IMR-90 (cell line): ENCODE measurements at regions not wholly inside any gene's neighbourhood (a gene's known extent, or its start where the extent isn't known, plus 50 kb on each side); places are given as distances from the start of the nearest gene placed in this dataset.

Source experiments
- ATAC-seq: fragments of 200-7000 bp; cut with Tn5 transposase; 2 replicates; pipeline ENCODE4 v1.9.1; 2020; ENCODE audit warnings: low read depth, mild to moderate bottlenecking, moderate library complexity
- BruUV-seq: library from RNA; stranded (reverse); fragments of 400-500 nt; replicated peaks from 2 replicates; lab custom pipeline; 2021; lab: Mats Ljungman, UMichigan
- CTCF ChIA-PET: fragments of 300-600 bp; formaldehyde crosslinking; extraction: SDS; loops from one replicate; lab custom pipeline; 2021; ENCODE audit warnings: antibody characterized with exemption; lab: Yijun Ruan, JAX
- POLR2A ChIA-PET: fragments of 300-600 bp; sonication (Branson Sonifier 250); formaldehyde crosslinking; loops from one replicate; lab custom pipeline; 2022; ENCODE audit warnings: antibody characterized with exemption; ENCODE audit not compliant: unreplicated experiment; lab: Charles Lee
- DNase-seq: peaks from one replicate; pipeline ENCODE4 v3.0.0; 2013
- H2AFZ ChIP-seq: replicated peaks from 2 replicates; pipeline ENCODE3; 2013; ENCODE audit warnings: low read length, mild to moderate bottlenecking; ENCODE audit not compliant: poor library complexity
- H2AK5ac ChIP-seq: 2 replicates; pipeline ENCODE4 v1.6.1; 2013; ENCODE audit warnings: low read depth, low read length, inconsistent platforms
- H2AK9ac ChIP-seq: replicated peaks from 2 replicates; pipeline ENCODE3; 2013; ENCODE audit warnings: mild to moderate bottlenecking, low read depth, low read length, moderate library complexity; ENCODE audit not compliant: poor library complexity
- H2BK120ac ChIP-seq: 2 replicates; pipeline ENCODE4 v1.6.1; 2013; ENCODE audit warnings: low read depth, low read length, inconsistent platforms
- H2BK15ac ChIP-seq: 3 replicates; pipeline ENCODE4 v1.6.1; 2013; ENCODE audit warnings: low read depth, low read length, inconsistent platforms
- H2BK20ac ChIP-seq: 2 replicates; pipeline ENCODE4 v1.6.1; 2013; ENCODE audit warnings: low read depth, mild to moderate bottlenecking, inconsistent platforms, low read length, moderate library complexity
- H2BK5ac ChIP-seq: 2 replicates; pipeline ENCODE4 v1.6.1; 2013; ENCODE audit warnings: mild to moderate bottlenecking, low read depth, low read length, inconsistent platforms; ENCODE audit not compliant: poor library complexity, severe bottlenecking
- H3K14ac ChIP-seq: replicated peaks from 2 replicates; pipeline ENCODE4 v1.6.1; 2013; ENCODE audit warnings: low read depth, low read length, inconsistent platforms
- H3K18ac ChIP-seq: 2 replicates; pipeline ENCODE4 v1.6.1; 2013; ENCODE audit warnings: low read depth, low read length, control low read depth
- H3K23ac ChIP-seq: 2 replicates; pipeline ENCODE4 v1.6.1; 2013; ENCODE audit warnings: low read depth, low read length, inconsistent platforms
- H3K27ac ChIP-seq: 2 replicates; pipeline ENCODE4 v1.5.1; 2013; ENCODE audit warnings: mild to moderate bottlenecking, control low read depth, low read length; ENCODE audit not compliant: insufficient read depth
- H3K27me3 ChIP-seq: 2 replicates; pipeline ENCODE4 v1.6.1; 2013; ENCODE audit warnings: low read length; ENCODE audit not compliant: control insufficient read depth, insufficient read depth
- H3K36me3 ChIP-seq: 2 replicates; pipeline ENCODE4 v1.6.1; 2013; ENCODE audit warnings: low read length, mixed read lengths; ENCODE audit not compliant: control insufficient read depth, insufficient read depth
- H3K4ac ChIP-seq: 2 replicates; pipeline ENCODE4 v1.6.1; 2013; ENCODE audit warnings: low read depth, low read length, inconsistent platforms
- H3K4me1 ChIP-seq: 2 replicates; pipeline ENCODE4 v1.6.1; 2013; ENCODE audit warnings: low read length, mixed read lengths; ENCODE audit not compliant: control insufficient read depth, insufficient read depth
- H3K4me2 ChIP-seq: 2 replicates; pipeline ENCODE4 v1.6.1; 2013; ENCODE audit warnings: low read depth, mild to moderate bottlenecking, control low read depth, low read length, moderate library complexity
- H3K4me3 ChIP-seq: 2 replicates; pipeline ENCODE4 v1.5.1; 2013; ENCODE audit warnings: low read depth, mild to moderate bottlenecking, control low read depth, low read length, moderate library complexity; ENCODE audit not compliant: insufficient read depth
- H3K56ac ChIP-seq: 2 replicates; pipeline ENCODE4 v1.6.1; 2013; ENCODE audit warnings: low read length, inconsistent platforms; ENCODE audit not compliant: insufficient read depth; ENCODE audit errors: extremely low read depth
- H3K79me1 ChIP-seq, 2 experiments: 2 replicates each; pipeline ENCODE4 v1.6.1; 2013; ENCODE audit warnings: low read length in 2 of 2, inconsistent platforms in 1 of 2, low read depth in 1 of 2
- H3K9ac ChIP-seq: 2 replicates; pipeline ENCODE4 v1.6.1; 2013; ENCODE audit warnings: low read depth, low read length, control low read depth
- H3K9me1 ChIP-seq: 2 replicates; pipeline ENCODE4 v1.6.1; 2013; ENCODE audit warnings: low read length, inconsistent platforms; ENCODE audit not compliant: insufficient read depth
- H3K9me3 ChIP-seq: 2 replicates; pipeline ENCODE4 v1.6.1; 2013; ENCODE audit warnings: low read length; ENCODE audit not compliant: control insufficient read depth, insufficient read depth
- H4K20me1 ChIP-seq: 2 replicates; pipeline ENCODE4 v1.6.1; 2013; ENCODE audit warnings: low read length, inconsistent platforms; ENCODE audit not compliant: insufficient read depth
- H4K5ac ChIP-seq: 2 replicates; pipeline ENCODE4 v1.6.1; 2013; ENCODE audit warnings: mild to moderate bottlenecking, low read depth, low read length, control low read depth
- H4K8ac ChIP-seq, 2 experiments: 2 replicates each; pipeline ENCODE4 v1.6.1; 2013; ENCODE audit warnings: low read depth in 2 of 2, low read length in 2 of 2, control low read depth in 1 of 2, inconsistent platforms in 1 of 2
- H4K91ac ChIP-seq: 2 replicates; pipeline ENCODE4 v1.6.1; 2013; ENCODE audit warnings: low read depth, low read length, inconsistent platforms; ENCODE audit not compliant: insufficient read depth
- BHLHE40 ChIP-seq: fragments of 150-350 bp; IDR thresholded peaks from 2 replicates; pipeline ENCODE4 v1.6.1; 2016; ENCODE audit warnings: mild to moderate bottlenecking, low read depth, low read length
- CEBPB ChIP-seq: IDR thresholded peaks from 2 replicates; pipeline ENCODE4 v1.6.1; 2012; ENCODE audit warnings: low read depth, low read length, improper control_type of control experiment
- CHD1 ChIP-seq: IDR thresholded peaks from 2 replicates; pipeline ENCODE4 v1.6.1; 2012; ENCODE audit warnings: low read depth, low read length, improper control_type of control experiment
- FOS ChIP-seq: fragments of 150-350 bp; IDR thresholded peaks from 2 replicates; pipeline ENCODE4 v1.6.1; 2016; ENCODE audit warnings: low read depth, low read length
- MAFK ChIP-seq: IDR thresholded peaks from 2 replicates; pipeline ENCODE4 v1.6.1; 2012; ENCODE audit warnings: low read depth, low read length, improper control_type of control experiment
- MAZ ChIP-seq: IDR thresholded peaks from 2 replicates; pipeline ENCODE4 v1.6.1; 2012; ENCODE audit warnings: low read depth, mild to moderate bottlenecking, low read length, improper control_type of control experiment, moderate library complexity, borderline replicate concordance
- MXI1 ChIP-seq: IDR thresholded peaks from 2 replicates; pipeline ENCODE4 v1.6.1; 2012; ENCODE audit warnings: low read depth, mild to moderate bottlenecking, low read length, moderate library complexity, borderline replicate concordance
- NFE2L2 ChIP-seq: fragments of 150-350 bp; IDR thresholded peaks from 2 replicates; pipeline ENCODE4 v1.6.1; 2016; ENCODE audit warnings: low read depth, mild to moderate bottlenecking, low read length
- POLR2A ChIP-seq: IDR thresholded peaks from 2 replicates; pipeline ENCODE4 v1.6.1; 2012; ENCODE audit warnings: mild to moderate bottlenecking, low read depth, low read length
- RAD21 ChIP-seq: IDR thresholded peaks from 2 replicates; pipeline ENCODE4 v1.6.1; 2012; ENCODE audit warnings: low read length, improper control_type of control experiment
- RCOR1 ChIP-seq: IDR thresholded peaks from 2 replicates; pipeline ENCODE4 v1.6.1; 2012; ENCODE audit warnings: mild to moderate bottlenecking, low read length, improper control_type of control experiment; ENCODE audit not compliant: insufficient replicate concordance
- RFX5 ChIP-seq: IDR thresholded peaks from 2 replicates; pipeline ENCODE4 v1.8.0; 2012; ENCODE audit warnings: low read depth, mild to moderate bottlenecking, low read length, moderate library complexity
- SMC3 ChIP-seq: fragments of 150-350 bp; IDR thresholded peaks from 2 replicates; pipeline ENCODE4 v1.6.1; 2016; ENCODE audit warnings: low read depth, mild to moderate bottlenecking, antibody characterized with exemption, low read length, moderate library complexity
- WGBS, 2 experiments: methylation state at CpG; one replicate each; pipeline versions ENCODE4 v1.1.5 to v1.1.7; 2013; ENCODE audit warnings: missing lambda C conversion rate in 2 of 2; ENCODE audit not compliant: insufficient read length in 1 of 2; ENCODE audit errors: extremely low coverage in 2 of 2; 5-methylcytosine and 5-hydroxymethylcytosine counted together
- dilution Hi-C: fragments of 300-500 bp; cut with HindIII; formaldehyde crosslinking; loops from one replicate; pipeline ENCODE4 v1.14.3; 2018; ENCODE audit warnings: low sequenced_read_pairs; ENCODE audit not compliant: unreplicated experiment
- in situ Hi-C: fragments of 300-500 bp; cut with MboI; formaldehyde crosslinking; loops from 3 replicates; pipeline ENCODE4 v1.14.3; 2019; ENCODE audit warnings: low sequenced_read_pairs, inconsistent platforms, mixed read lengths
- intact Hi-C: fragments of 100-400 bp; cut with micrococcal nuclease; formaldehyde crosslinking; loops from 2 replicates; pipeline ENCODE4 v1.10.0; 2022
- TF ChIP-seq, protein P1 (sequence below): conservative IDR thresholded peaks from 2 replicates; pipeline ENCODE4 v1.5.1; 2012; ENCODE audit warnings: mild to moderate bottlenecking, low read depth, low read length, improper control_type of control experiment
- TF ChIP-seq, protein P2 (sequence below): fragments of 150-350 bp; IDR thresholded peaks from 2 replicates; pipeline ENCODE4 v1.6.1; 2017; ENCODE audit warnings: mild to moderate bottlenecking, antibody characterized with exemption, low read length, low read depth
- TF ChIP-seq, protein P3 (sequence below): fragments of 150-350 bp; IDR thresholded peaks from 2 replicates; pipeline ENCODE4 v1.6.1; 2016; ENCODE audit warnings: low read depth, mild to moderate bottlenecking, low read length, moderate library complexity, borderline replicate concordance

DNA sequence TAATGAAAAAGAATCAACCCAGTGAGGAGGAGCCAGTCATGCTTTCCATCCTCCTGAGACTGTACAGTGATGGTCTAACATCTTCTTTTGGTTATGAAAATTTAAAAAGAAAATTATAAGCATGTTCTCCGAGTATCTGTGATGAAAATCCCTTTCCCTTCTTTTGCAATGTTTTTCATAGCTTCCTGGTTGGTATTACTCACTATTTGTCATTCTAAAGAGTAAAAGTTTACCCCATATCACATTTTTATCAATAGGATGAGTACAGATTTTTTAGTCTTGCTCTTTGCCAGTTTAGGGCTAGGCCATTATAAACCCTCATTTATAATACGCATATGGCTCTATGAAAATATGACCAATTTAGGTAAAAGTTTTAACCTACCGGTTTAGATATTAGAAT is 564.1 kb downstream of the SUCLG1 start:
- no peaks in the 10 kb centered on the region for H3K27me3 ChIP-seq
- H3K56ac ChIP-seq = no peak overlapping the region
- no peak overlapping the region for H2BK120ac ChIP-seq
- intact Hi-C loops = no loop called here
- H2BK20ac ChIP-seq = no peak overlapping the region
- no peaks in the 10 kb centered on the region for H3K9me1 ChIP-seq
- dilution Hi-C loops = no loop called here
- WGBS, 2 experiments = no CpG with 5 or more reads among the region's 3 CpGs
- no peak overlapping the region for H4K8ac ChIP-seq
- H2BK15ac ChIP-seq = no peak overlapping the region
- H2BK5ac ChIP-seq = no peak overlapping the region
- no peak overlapping the region for H4K5ac ChIP-seq
- no peaks in the 10 kb centered on the region for H4K20me1 ChIP-seq
- no peak overlapping the region for H3K9ac ChIP-seq
- H2AFZ ChIP-seq = no peak overlapping the region
- H3K4me2 ChIP-seq = no peak overlapping the region
- H3K4me1 ChIP-seq = no peaks in the 10 kb centered on the region
- ChIA-PET POLR2A (no interaction called here), CTCF (no interaction called here)
- no TSS peak for BruUV-seq
- no peak for ATAC-seq
- no peak overlapping the region for H2AK9ac ChIP-seq
- no peak overlapping the region for H3K14ac ChIP-seq
- H3K23ac ChIP-seq = no peak overlapping the region
- no peaks in the 10 kb centered on the region for H3K36me3 ChIP-seq
- no peaks in the 10 kb centered on the region for H3K79me1 ChIP-seq
- H3K4me3 ChIP-seq = no peak overlapping the region
- no peaks in the 10 kb centered on the region for H3K9me3 ChIP-seq
- TF ChIP-seq MAZ = no peak
- TF ChIP-seq RFX5 = no peak
- TF ChIP-seq, protein P1, sequence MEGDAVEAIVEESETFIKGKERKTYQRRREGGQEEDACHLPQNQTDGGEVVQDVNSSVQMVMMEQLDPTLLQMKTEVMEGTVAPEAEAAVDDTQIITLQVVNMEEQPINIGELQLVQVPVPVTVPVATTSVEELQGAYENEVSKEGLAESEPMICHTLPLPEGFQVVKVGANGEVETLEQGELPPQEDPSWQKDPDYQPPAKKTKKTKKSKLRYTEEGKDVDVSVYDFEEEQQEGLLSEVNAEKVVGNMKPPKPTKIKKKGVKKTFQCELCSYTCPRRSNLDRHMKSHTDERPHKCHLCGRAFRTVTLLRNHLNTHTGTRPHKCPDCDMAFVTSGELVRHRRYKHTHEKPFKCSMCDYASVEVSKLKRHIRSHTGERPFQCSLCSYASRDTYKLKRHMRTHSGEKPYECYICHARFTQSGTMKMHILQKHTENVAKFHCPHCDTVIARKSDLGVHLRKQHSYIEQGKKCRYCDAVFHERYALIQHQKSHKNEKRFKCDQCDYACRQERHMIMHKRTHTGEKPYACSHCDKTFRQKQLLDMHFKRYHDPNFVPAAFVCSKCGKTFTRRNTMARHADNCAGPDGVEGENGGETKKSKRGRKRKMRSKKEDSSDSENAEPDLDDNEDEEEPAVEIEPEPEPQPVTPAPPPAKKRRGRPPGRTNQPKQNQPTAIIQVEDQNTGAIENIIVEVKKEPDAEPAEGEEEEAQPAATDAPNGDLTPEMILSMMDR = no peak
- TF ChIP-seq POLR2A = no peak
- TF ChIP-seq, protein P2, sequence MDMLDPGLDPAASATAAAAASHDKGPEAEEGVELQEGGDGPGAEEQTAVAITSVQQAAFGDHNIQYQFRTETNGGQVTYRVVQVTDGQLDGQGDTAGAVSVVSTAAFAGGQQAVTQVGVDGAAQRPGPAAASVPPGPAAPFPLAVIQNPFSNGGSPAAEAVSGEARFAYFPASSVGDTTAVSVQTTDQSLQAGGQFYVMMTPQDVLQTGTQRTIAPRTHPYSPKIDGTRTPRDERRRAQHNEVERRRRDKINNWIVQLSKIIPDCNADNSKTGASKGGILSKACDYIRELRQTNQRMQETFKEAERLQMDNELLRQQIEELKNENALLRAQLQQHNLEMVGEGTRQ = no peak
- TF ChIP-seq MAFK = no peak
- no peak for TF ChIP-seq NFE2L2
- no peak for TF ChIP-seq RAD21
- TF ChIP-seq, protein P3, sequence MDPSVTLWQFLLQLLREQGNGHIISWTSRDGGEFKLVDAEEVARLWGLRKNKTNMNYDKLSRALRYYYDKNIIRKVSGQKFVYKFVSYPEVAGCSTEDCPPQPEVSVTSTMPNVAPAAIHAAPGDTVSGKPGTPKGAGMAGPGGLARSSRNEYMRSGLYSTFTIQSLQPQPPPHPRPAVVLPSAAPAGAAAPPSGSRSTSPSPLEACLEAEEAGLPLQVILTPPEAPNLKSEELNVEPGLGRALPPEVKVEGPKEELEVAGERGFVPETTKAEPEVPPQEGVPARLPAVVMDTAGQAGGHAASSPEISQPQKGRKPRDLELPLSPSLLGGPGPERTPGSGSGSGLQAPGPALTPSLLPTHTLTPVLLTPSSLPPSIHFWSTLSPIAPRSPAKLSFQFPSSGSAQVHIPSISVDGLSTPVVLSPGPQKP = no peak
- no peak for TF ChIP-seq SMC3
- no peak for TF ChIP-seq FOS
- no peak for TF ChIP-seq MXI1
- TF ChIP-seq CEBPB = no peak
- no peak for TF ChIP-seq CHD1
- no peak for TF ChIP-seq RCOR1
- TF ChIP-seq BHLHE40 = no peak
- in situ Hi-C loops = no loop called here
- no peak overlapping the region for H3K27ac ChIP-seq
- no peak overlapping the region for H3K4ac ChIP-seq
- no peak overlapping the region for H4K91ac ChIP-seq
- no peak overlapping the region for H2AK5ac ChIP-seq
- no peak for DNase-seq
- no peak overlapping the region for H3K18ac ChIP-seq
